ENCODE measurements at regions not wholly inside any gene's neighbourhood (a gene's known extent, or its start where the extent isn't known, plus 50 kb on each side); places are given as distances from the start of the nearest gene placed in this dataset.
A peak's percentile ranks its signal among the peaks of the same experiment; 100 is the strongest.

DNA sequence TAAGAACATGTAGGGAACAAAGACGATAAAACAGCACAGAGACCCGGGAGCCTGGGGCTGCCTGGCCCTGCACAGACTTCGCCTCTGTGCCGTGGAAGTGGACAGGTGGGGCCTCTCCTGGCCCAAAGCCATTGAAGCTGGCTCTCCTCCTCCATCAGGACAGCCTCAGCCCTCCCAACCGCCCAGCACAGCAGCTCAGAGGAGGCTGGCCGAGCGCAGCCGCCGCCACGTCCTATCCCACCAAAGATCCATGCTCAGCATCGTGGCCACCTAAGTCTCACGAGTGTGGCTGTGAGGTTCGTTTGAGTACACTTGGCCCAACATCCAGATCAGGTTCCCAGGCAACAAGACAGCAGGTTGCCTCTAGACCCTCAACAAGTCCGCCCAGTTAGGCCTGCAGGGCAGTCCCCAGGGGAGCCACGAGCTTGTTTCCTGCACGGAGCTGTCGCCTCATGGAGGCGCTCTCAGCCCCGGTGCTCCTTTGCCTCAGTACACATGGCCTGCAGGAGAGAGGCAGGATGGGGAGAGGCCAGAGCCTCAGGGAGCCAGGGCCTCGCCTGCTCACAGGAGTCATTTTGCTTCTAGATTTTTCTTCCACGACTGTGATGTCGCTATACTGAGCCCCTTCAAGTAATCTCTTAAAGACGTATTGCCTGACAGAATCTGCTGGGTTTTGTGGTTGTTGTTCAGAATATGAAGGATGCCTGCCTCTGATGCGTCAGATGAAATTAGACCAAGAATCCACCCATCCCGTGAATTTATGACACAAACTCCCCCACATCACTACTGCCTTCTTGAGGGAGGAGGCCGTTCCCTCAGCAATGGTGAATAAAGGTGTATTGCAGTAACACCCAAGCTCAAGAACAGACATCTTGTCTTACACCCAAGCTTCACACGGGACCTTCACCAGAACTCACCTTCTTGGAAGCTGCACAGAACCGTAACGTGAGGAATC lies 102.7 kb downstream of the RNASET2 start:
- no peak for DNase-seq (ENCODE audit: low read depth)
- H3K4me3 ChIP-seq (ENCODE audit: low read depth, low read length), result no peak overlapping the region
- TF ChIP-seq, protein P1, sequence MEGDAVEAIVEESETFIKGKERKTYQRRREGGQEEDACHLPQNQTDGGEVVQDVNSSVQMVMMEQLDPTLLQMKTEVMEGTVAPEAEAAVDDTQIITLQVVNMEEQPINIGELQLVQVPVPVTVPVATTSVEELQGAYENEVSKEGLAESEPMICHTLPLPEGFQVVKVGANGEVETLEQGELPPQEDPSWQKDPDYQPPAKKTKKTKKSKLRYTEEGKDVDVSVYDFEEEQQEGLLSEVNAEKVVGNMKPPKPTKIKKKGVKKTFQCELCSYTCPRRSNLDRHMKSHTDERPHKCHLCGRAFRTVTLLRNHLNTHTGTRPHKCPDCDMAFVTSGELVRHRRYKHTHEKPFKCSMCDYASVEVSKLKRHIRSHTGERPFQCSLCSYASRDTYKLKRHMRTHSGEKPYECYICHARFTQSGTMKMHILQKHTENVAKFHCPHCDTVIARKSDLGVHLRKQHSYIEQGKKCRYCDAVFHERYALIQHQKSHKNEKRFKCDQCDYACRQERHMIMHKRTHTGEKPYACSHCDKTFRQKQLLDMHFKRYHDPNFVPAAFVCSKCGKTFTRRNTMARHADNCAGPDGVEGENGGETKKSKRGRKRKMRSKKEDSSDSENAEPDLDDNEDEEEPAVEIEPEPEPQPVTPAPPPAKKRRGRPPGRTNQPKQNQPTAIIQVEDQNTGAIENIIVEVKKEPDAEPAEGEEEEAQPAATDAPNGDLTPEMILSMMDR (IDR thresholded peaks at IDR 0.05; ENCODE audit: low read depth, low read length, missing control alignments), result no peak

DNA sequence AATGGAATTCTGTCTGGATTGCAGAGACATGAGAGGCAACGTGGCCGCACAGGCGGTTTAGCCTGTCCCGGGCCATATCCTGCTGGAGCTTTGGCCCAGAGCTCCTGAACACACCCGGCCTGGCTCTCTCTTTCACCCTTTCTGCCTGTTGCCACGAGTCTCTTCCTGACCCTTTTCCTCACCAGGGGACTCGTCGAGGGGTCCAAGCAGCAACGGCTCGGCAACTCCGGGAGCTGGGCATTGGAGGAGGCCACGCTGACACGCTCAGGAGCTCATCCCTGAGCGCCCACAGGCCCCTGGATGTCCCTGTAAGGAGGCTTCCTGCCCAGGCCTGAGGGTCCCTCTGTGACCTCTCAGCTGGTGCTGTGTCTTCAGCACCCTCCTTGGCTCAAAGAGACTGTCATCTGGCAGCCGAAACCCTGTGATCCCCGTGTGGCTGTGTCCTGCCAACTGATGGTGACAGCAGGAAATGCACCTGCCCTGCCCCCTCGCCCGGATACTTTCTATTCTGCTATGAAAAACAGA lies 103.8 kb downstream of the RNASET2 start:
- TF ChIP-seq, protein P1 (IDR thresholded peaks at IDR 0.05; ENCODE audit: low read depth, low read length, missing control alignments), result no peak
- no peak for DNase-seq (ENCODE audit: low read depth)

DNA sequence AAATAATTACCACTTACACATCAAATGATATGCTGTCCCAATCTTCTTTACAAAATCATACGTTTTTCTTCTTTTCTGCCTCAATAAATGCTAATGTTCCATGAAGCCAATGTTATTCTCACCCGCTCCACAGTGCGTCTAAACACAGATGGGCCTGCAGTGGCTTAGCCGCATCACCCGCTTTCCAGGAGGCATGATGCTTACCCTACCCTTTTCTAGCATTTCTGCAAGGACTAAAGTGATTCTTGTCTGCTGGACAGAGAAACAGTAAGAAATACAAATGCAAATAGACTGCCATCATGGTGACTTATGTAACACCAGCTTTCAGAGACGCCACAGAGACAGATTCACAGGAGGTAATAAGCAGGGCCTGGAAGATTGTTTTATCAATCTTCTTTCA lies 104.4 kb downstream of the RNASET2 start:
- TF ChIP-seq, protein P1 (IDR thresholded peaks at IDR 0.05; ENCODE audit: low read depth, low read length, missing control alignments), result no peak
- DNase-seq (ENCODE audit: low read depth), result no peak
- no peak overlapping the region for H3K4me3 ChIP-seq (ENCODE audit: low read depth, low read length)

More for the DNA sequence above, 103.8 kb downstream of the RNASET2 start:
- H3K4me3 ChIP-seq (ENCODE audit: low read depth, low read length), result no peak overlapping the region

DNA sequence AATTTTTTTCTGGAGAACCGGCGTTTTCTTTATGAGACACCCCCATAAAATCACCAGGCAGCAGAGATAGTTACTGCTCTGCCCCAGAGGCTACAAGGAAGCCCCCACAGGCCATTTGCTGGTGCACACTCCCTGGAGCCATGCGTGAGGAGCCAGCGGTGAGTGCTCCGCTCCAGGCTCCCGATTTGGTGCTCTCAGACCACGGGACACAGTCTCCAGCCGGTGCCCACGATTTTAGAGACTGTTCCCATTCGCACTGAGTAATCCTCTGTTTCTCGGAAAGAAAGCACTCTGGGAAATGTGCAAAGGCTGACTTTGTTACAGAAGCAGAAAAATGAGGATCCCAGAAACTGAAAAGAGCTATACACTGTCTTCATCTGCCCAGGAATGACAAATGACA lies 104.9 kb downstream of the RNASET2 start:
- no peak for DNase-seq (ENCODE audit: low read depth)
- no peak overlapping the region for H3K4me3 ChIP-seq (ENCODE audit: low read depth, low read length)
- TF ChIP-seq, protein P1 (IDR thresholded peaks at IDR 0.05; ENCODE audit: low read depth, low read length, missing control alignments), result no peak

DNA sequence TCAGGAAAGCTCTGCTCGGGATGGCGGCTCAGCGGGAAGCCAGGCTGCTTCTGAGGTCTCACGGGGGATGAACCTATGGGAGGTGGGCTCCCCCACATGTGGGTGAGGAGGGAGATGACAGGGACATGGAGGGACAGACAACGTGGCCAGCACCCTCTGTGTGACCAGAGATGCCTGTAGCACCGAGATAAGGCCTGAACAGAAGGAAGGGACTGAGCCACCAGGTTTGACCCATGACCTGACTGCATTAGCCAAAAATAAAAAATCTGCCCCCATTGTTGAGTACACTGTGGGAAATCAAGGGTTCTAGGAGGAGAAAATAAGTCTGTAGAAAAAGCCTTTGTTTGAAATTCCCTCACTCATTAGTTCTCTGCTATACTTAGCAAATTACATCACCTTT lies 105.7 kb downstream of the RNASET2 start:
- no peak overlapping the region for H3K4me3 ChIP-seq (ENCODE audit: low read depth, low read length)
- TF ChIP-seq, protein P1 (IDR thresholded peaks at IDR 0.05; ENCODE audit: low read depth, low read length, missing control alignments), result no peak
- no peak for DNase-seq (ENCODE audit: low read depth)

DNA sequence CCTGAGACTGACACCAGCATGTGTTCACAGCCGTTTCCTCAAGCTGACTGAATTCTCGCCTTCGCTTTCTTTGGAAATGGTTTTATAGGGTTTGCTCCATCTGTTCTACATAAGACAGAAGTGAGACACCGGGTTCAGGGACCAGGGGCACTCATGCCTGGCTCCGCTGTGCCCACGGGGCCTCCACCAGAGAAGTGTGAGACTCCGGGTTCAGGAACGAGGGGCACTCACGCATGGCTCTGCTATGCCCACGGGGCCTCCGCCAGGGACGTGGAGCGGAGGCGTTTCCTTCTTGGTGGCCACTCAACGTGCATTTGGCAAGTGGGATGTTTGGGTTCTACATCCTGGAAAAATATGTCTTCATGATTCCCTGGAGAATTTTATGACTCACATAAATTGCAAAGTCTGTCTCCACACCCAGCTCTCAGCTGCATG lies 106.6 kb downstream of the RNASET2 start:
- H3K4me3 ChIP-seq (ENCODE audit: low read depth, low read length), result no peak overlapping the region
- DNase-seq (ENCODE audit: low read depth), result peak; percentile 33
- TF ChIP-seq, protein P1 (IDR thresholded peaks at IDR 0.05; ENCODE audit: low read depth, low read length, missing control alignments), result no peak
